Mesothelial cell of epicardium (in vitro differentiated cells): ENCODE measurements at regions not wholly inside any gene's neighbourhood (a gene's known extent, or its start where the extent isn't known, plus 50 kb on each side); places are given as distances from the start of the nearest gene placed in this dataset.

Experiments
- DNase-seq, 2 experiments: peaks; one replicate each; pipeline ENCODE4 v3.0.0; 2021; ENCODE audit warnings: low spot score in 2 of 2; ENCODE audit not compliant: unreplicated experiment in 2 of 2
- H3K27ac Mint-ChIP-seq: 2 replicates; pipeline ENCODE4 v1.8.0; 2021; ENCODE audit warnings: mixed read lengths
- H3K27me3 Mint-ChIP-seq: 2 replicates; pipeline ENCODE4 v1.8.0; 2021; ENCODE audit warnings: low read depth, mixed read lengths
- H3K36me3 Mint-ChIP-seq: 2 replicates; pipeline ENCODE4 v1.8.0; 2021; ENCODE audit warnings: mixed read lengths
- H3K4me1 Mint-ChIP-seq: 2 replicates; pipeline ENCODE4 v1.8.0; 2021; ENCODE audit warnings: mixed read lengths
- H3K4me3 Mint-ChIP-seq: 2 replicates; pipeline ENCODE4 v1.8.0; 2021; ENCODE audit warnings: mild to moderate bottlenecking, moderate library complexity, mixed read lengths
- H3K9me3 Mint-ChIP-seq: 2 replicates; pipeline ENCODE4 v1.8.0; 2021; ENCODE audit warnings: mixed read lengths
- CTCF ChIP-seq: fragments of 200-600 bp; sonication (generic); IDR thresholded peaks from one replicate; pipeline ENCODE4 v1.5.0; 2021; ENCODE audit warnings: antibody characterized with exemption; ENCODE audit not compliant: unreplicated experiment

GRCh38 chr5:82387001-82387818 is 109.1 kb upstream of the RPS23 start:
- TF ChIP-seq CTCF: no peak
- H3K27me3 Mint-ChIP-seq: no peaks in the 10 kb centered on the region
- DNase-seq: peak; percentile 24 to 54
- peak overlapping the region; percentile 4 for H3K4me3 Mint-ChIP-seq
- peak overlapping the region; percentile 91 for H3K27ac Mint-ChIP-seq
- H3K9me3 Mint-ChIP-seq: no peaks in the 10 kb centered on the region
- peaks cover 65% of the 10 kb centered on the region for H3K4me1 Mint-ChIP-seq
- no peaks in the 10 kb centered on the region for H3K36me3 Mint-ChIP-seq

- TF ChIP-seq CTCF: no peak
- Mint-ChIP-seq H3K9me3 (no peaks in the 10 kb centered on the region), H3K36me3 (no peaks in the 10 kb centered on the region), H3K27me3 (no peaks in the 10 kb centered on the region), H3K27ac (peak overlapping the region; percentile 91), H3K4me3 (peak overlapping the region; percentile 4), H3K4me1 (peaks cover 62% of the 10 kb centered on the region)
- DNase-seq: no peak
Measured at GRCh38 chr5:82386576-82386975, 108.4 kb upstream of the RPS23 start.

GRCh38 chr5:82384034-82384750 is 106.0 kb upstream of the RPS23 start:
- Mint-ChIP-seq H3K4me3 (no peak overlapping the region), H3K9me3 (peaks cover 12% of the 10 kb centered on the region), H3K27me3 (no peaks in the 10 kb centered on the region), H3K27ac (no peak overlapping the region), H3K36me3 (peaks cover 4% of the 10 kb centered on the region), H3K4me1 (peaks cover 51% of the 10 kb centered on the region)
- no peak for DNase-seq
- TF ChIP-seq CTCF: no peak

GRCh38 chr5:82381591-82381990 is 103.4 kb upstream of the RPS23 start:
- Mint-ChIP-seq H3K36me3 (peaks cover 12% of the 10 kb centered on the region), H3K4me1 (peaks cover 29% of the 10 kb centered on the region), H3K27me3 (no peaks in the 10 kb centered on the region), H3K4me3 (no peak overlapping the region), H3K9me3 (peaks cover 25% of the 10 kb centered on the region), H3K27ac (no peak overlapping the region)
- no peak for DNase-seq
- TF ChIP-seq CTCF: no peak

- TF ChIP-seq CTCF: no peak
- Mint-ChIP-seq H3K27ac (no peak overlapping the region), H3K4me3 (no peak overlapping the region), H3K4me1 (peaks cover 5% of the 10 kb centered on the region), H3K36me3 (peaks cover 14% of the 10 kb centered on the region), H3K27me3 (no peaks in the 10 kb centered on the region), H3K9me3 (peaks cover 36% of the 10 kb centered on the region)
- DNase-seq: no peak
Measured at GRCh38 chr5:82376307-82376706, 98.2 kb upstream of the RPS23 start.
